ENCODE measurements at regions not wholly inside any gene's neighbourhood (a gene's known extent, or its start where the extent isn't known, plus 50 kb on each side); places are given as distances from the start of the nearest gene placed in this dataset.

DNA sequence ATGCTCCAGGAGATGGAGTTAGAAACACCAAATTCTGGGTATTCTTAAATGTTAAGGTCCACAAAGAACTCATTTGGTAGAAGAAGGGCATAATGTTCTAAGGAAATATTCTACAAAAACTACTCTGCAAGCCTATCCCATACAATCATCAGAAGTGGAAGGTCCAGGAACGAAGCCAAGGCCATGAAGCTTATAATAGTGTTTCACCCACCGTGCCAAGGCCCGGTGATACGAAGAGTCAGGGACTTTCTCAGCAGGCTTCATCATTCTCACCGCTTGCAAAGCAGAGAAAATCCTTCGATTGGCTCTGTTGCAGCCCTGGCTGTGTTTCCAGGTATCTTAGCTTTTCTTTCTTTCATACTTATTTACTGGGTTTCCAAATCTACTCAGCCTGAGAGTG is 351.9 kb upstream of the CELF2 start:
- Histone ChIP-seq H3K9me3 (ENCODE audit: severe bottlenecking) (no peaks in the 10 kb centered on the region), H3K36me3 (ENCODE audit: low read depth) (no peaks in the 10 kb centered on the region), H3K27ac (ENCODE audit: poor library complexity, severe bottlenecking) (no peak overlapping the region), H3K4me3 (ENCODE audit: severe bottlenecking) (no peak overlapping the region), H3K4me1 (ENCODE audit: insufficient read depth, poor library complexity, severe bottlenecking) (peaks cover 3% of the 10 kb centered on the region), H3K27me3 (ENCODE audit: insufficient read depth, poor library complexity, severe bottlenecking) (no peaks in the 10 kb centered on the region)
- no peak for ATAC-seq (ENCODE audit: low read depth)
- DNase-seq (ENCODE audit: low spot score), result no peak
- TF ChIP-seq, protein P1, sequence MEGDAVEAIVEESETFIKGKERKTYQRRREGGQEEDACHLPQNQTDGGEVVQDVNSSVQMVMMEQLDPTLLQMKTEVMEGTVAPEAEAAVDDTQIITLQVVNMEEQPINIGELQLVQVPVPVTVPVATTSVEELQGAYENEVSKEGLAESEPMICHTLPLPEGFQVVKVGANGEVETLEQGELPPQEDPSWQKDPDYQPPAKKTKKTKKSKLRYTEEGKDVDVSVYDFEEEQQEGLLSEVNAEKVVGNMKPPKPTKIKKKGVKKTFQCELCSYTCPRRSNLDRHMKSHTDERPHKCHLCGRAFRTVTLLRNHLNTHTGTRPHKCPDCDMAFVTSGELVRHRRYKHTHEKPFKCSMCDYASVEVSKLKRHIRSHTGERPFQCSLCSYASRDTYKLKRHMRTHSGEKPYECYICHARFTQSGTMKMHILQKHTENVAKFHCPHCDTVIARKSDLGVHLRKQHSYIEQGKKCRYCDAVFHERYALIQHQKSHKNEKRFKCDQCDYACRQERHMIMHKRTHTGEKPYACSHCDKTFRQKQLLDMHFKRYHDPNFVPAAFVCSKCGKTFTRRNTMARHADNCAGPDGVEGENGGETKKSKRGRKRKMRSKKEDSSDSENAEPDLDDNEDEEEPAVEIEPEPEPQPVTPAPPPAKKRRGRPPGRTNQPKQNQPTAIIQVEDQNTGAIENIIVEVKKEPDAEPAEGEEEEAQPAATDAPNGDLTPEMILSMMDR (IDR thresholded peaks at IDR 0.05; ENCODE audit: poor library complexity, severe bottlenecking), result no peak

DNA sequence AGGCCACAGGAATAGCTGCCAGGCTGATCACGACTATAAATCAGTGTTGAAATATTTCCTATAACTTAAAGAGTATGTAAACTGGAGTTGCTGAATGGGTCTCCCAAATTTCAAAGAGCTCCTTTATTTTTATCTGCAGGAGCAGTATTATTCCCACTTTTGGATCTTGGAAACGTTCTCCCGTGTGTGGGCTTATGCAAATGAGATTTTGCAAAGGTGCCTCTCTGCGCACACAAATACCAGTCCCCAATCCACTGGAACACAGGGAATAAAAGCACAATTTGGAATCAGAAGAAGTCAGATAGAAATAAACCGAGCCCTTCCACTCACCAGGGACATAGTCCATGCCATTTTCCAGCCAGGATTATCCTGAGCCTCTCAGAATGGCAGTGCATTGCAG is 350.2 kb upstream of the CELF2 start:
- Histone ChIP-seq H3K27me3 (ENCODE audit: insufficient read depth, poor library complexity, severe bottlenecking) (no peaks in the 10 kb centered on the region), H3K4me3 (ENCODE audit: severe bottlenecking) (no peak overlapping the region), H3K27ac (ENCODE audit: poor library complexity, severe bottlenecking) (no peak overlapping the region), H3K36me3 (ENCODE audit: low read depth) (no peaks in the 10 kb centered on the region), H3K4me1 (ENCODE audit: insufficient read depth, poor library complexity, severe bottlenecking) (peaks cover 3% of the 10 kb centered on the region), H3K9me3 (ENCODE audit: severe bottlenecking) (no peaks in the 10 kb centered on the region)
- ATAC-seq (ENCODE audit: low read depth) (no peak), DNase-seq (ENCODE audit: low spot score) (no peak)
- TF ChIP-seq, protein P1 (IDR thresholded peaks at IDR 0.05; ENCODE audit: poor library complexity, severe bottlenecking), result no peak

DNA sequence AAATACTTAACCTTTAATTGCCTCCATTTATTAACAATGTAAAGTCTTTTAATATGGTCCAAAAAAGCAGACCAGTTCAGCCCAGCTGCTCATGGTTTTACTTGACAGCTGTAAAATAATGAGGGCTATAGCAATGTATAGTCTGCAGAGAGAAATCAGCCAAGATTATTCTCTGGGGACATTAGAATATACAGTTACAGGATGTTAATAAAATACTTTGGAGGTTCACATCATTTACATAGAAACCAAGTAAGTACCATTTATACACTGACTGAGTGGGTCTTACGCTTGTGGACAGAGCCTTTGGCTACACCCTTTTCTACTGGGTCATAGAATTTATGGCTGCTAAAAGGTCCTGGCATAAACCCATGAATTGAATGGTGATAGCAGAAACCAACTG is 340.7 kb upstream of the CELF2 start:
- Histone ChIP-seq H3K27me3 (ENCODE audit: insufficient read depth, poor library complexity, severe bottlenecking) (no peaks in the 10 kb centered on the region), H3K4me3 (ENCODE audit: severe bottlenecking) (no peak overlapping the region), H3K9me3 (ENCODE audit: severe bottlenecking) (no peaks in the 10 kb centered on the region), H3K36me3 (ENCODE audit: low read depth) (no peaks in the 10 kb centered on the region), H3K4me1 (ENCODE audit: insufficient read depth, poor library complexity, severe bottlenecking) (no peaks in the 10 kb centered on the region), H3K27ac (ENCODE audit: poor library complexity, severe bottlenecking) (no peak overlapping the region)
- no peak for ATAC-seq (ENCODE audit: low read depth)
- DNase-seq (ENCODE audit: low spot score), result no peak
- TF ChIP-seq, protein P1 (IDR thresholded peaks at IDR 0.05; ENCODE audit: poor library complexity, severe bottlenecking), result no peak

DNA sequence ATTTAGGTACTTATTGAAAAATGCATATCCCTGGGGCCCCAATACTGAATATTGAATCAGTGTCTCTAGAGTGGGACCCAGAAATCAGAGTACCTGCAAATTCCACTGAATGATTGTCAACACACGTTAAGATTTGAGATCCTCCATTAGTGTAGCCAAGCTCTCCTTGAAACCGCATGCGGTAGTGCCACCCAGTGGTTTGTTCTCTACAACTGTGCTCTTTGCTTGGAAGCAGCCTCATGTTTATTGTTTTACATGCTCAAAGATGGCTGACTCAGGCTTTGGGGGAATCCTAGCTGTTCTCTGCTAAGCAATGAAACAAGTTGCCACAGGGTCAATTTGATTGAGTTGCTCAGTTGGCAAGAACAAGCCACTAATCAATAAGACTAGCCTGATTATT is 340.2 kb upstream of the CELF2 start:
- no peak overlapping the region for H3K27ac ChIP-seq (ENCODE audit: poor library complexity, severe bottlenecking)
- no peaks in the 10 kb centered on the region for H3K36me3 ChIP-seq (ENCODE audit: low read depth)
- TF ChIP-seq, protein P1 (IDR thresholded peaks at IDR 0.05; ENCODE audit: poor library complexity, severe bottlenecking), result peak; percentile 63
- DNase-seq (ENCODE audit: low spot score), result no peak
- H3K9me3 ChIP-seq (ENCODE audit: severe bottlenecking), result no peaks in the 10 kb centered on the region
- no peaks in the 10 kb centered on the region for H3K27me3 ChIP-seq (ENCODE audit: insufficient read depth, poor library complexity, severe bottlenecking)
- H3K4me1 ChIP-seq (ENCODE audit: insufficient read depth, poor library complexity, severe bottlenecking), result no peaks in the 10 kb centered on the region
- ATAC-seq (ENCODE audit: low read depth), result peak; percentile 84; the same call in 2 of the 3 replicates
- no peak overlapping the region for H3K4me3 ChIP-seq (ENCODE audit: severe bottlenecking)

DNA sequence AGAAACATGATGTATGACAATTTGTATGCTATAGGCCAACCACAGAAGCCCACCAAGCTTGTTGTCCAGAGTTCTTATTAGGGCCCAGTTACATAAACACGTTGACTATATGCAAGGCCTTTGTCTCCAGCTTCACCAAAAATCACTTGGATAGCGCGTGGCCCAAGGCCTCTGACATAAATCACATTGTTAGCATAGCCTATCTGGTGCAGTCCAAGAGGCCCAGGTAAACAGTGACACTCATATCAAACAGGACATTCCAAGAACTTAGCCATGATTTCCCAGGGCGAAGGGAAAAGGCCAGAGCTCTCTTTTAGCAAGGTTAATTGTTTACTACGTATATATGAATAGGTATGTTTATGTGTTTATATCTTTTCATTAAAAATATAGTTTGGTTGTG is 337.2 kb upstream of the CELF2 start:
- Histone ChIP-seq H3K27ac (ENCODE audit: poor library complexity, severe bottlenecking) (no peak overlapping the region), H3K4me1 (ENCODE audit: insufficient read depth, poor library complexity, severe bottlenecking) (no peaks in the 10 kb centered on the region), H3K4me3 (ENCODE audit: severe bottlenecking) (no peak overlapping the region), H3K36me3 (ENCODE audit: low read depth) (no peaks in the 10 kb centered on the region), H3K27me3 (ENCODE audit: insufficient read depth, poor library complexity, severe bottlenecking) (no peaks in the 10 kb centered on the region), H3K9me3 (ENCODE audit: severe bottlenecking) (no peaks in the 10 kb centered on the region)
- ATAC-seq (ENCODE audit: low read depth) (no peak), DNase-seq (ENCODE audit: low spot score) (no peak)
- TF ChIP-seq, protein P1 (IDR thresholded peaks at IDR 0.05; ENCODE audit: poor library complexity, severe bottlenecking), result no peak

Measured in RWPE2 (cell line).